ENCODE measurements at regions not wholly inside any gene's neighbourhood (a gene's known extent, or its start where the extent isn't known, plus 50 kb on each side); places are given as distances from the start of the nearest gene placed in this dataset.

- 87 to 89% methylated on average over 4 of the region's 4 CpGs for WGBS, 2 donors
- no peak for ATAC-seq (ENCODE audit: low FRiP score)
- DNase-seq: no peak
- intact Hi-C loops (cut with DNase I): no loop called here
- H3K36me3 ChIP-seq (ENCODE audit: control insufficient read depth in 1 of 2, insufficient read depth in 2 of 2, low read length in 1 of 2): no peaks in the 10 kb centered on the region
- H3K9me3 ChIP-seq (ENCODE audit: control insufficient read depth, low read length): no peaks in the 10 kb centered on the region
- no peak overlapping the region for H3K4me3 ChIP-seq (ENCODE audit: low read length in 2 of 2)
- H3K4me1 ChIP-seq (ENCODE audit: control insufficient read depth in 1 of 2, insufficient read depth in 2 of 2, low read length in 2 of 2): no peaks in the 10 kb centered on the region
- no peak overlapping the region for H3K27ac ChIP-seq (ENCODE audit: low read depth in 1 of 2, low read length in 2 of 2)
- no peaks in the 10 kb centered on the region for H3K27me3 ChIP-seq (ENCODE audit: control insufficient read depth in 1 of 2, insufficient read depth in 2 of 2, low read length in 1 of 2)
These were observed 372.2 kb downstream of the GXYLT1 start for GRCh38 chr12:41772478-41772877.

- H3K36me3 ChIP-seq (ENCODE audit: control insufficient read depth in 1 of 2, insufficient read depth in 2 of 2, low read length in 1 of 2): no peaks in the 10 kb centered on the region
- WGBS, 2 donors: 79 to 89% methylated on average over 1 of the region's 1 CpG
- H3K9me3 ChIP-seq (ENCODE audit: control insufficient read depth, low read length): no peaks in the 10 kb centered on the region
- peaks cover 0 to 2% of the 10 kb centered on the region in 2 donors for H3K4me1 ChIP-seq (ENCODE audit: control insufficient read depth in 1 of 2, insufficient read depth in 2 of 2, low read length in 2 of 2)
- no peak overlapping the region for H3K4me3 ChIP-seq (ENCODE audit: low read length in 2 of 2)
- H3K27me3 ChIP-seq (ENCODE audit: control insufficient read depth in 1 of 2, insufficient read depth in 2 of 2, low read length in 1 of 2): no peaks in the 10 kb centered on the region
- no peak overlapping the region for H3K27ac ChIP-seq (ENCODE audit: low read depth in 1 of 2, low read length in 2 of 2)
- intact Hi-C loops (cut with DNase I): no loop called here
- no peak for ATAC-seq (ENCODE audit: low FRiP score)
- no peak for DNase-seq
These were observed 374.9 kb downstream of the GXYLT1 start for GRCh38 chr12:41769810-41770209.

- Histone ChIP-seq H3K4me1 (ENCODE audit: control insufficient read depth in 1 of 2, insufficient read depth in 2 of 2, low read length in 2 of 2) (peaks cover 0 to 2% of the 10 kb centered on the region in 2 donors), H3K27ac (ENCODE audit: low read depth in 1 of 2, low read length in 2 of 2) (no peak overlapping the region), H3K27me3 (ENCODE audit: control insufficient read depth in 1 of 2, insufficient read depth in 2 of 2, low read length in 1 of 2) (no peaks in the 10 kb centered on the region), H3K36me3 (ENCODE audit: control insufficient read depth in 1 of 2, insufficient read depth in 2 of 2, low read length in 1 of 2) (no peaks in the 10 kb centered on the region), H3K9me3 (ENCODE audit: control insufficient read depth, low read length) (no peaks in the 10 kb centered on the region), H3K4me3 (ENCODE audit: low read length in 2 of 2) (no peak overlapping the region)
- ATAC-seq (ENCODE audit: low FRiP score): no peak
- DNase-seq: no peak
- WGBS, 2 donors: 80 to 86% methylated on average over 7 of the region's 7 CpGs
- intact Hi-C loops (cut with DNase I): no loop called here
These were observed 376.2 kb downstream of the GXYLT1 start for GRCh38 chr12:41768456-41768855.

- peaks cover 0 to 2% of the 10 kb centered on the region in 2 donors for H3K4me1 ChIP-seq (ENCODE audit: control insufficient read depth in 1 of 2, insufficient read depth in 2 of 2, low read length in 2 of 2)
- ATAC-seq (ENCODE audit: low FRiP score) (no peak), DNase-seq (no peak)
- H3K36me3 ChIP-seq (ENCODE audit: control insufficient read depth in 1 of 2, insufficient read depth in 2 of 2, low read length in 1 of 2): no peaks in the 10 kb centered on the region
- no peaks in the 10 kb centered on the region for H3K9me3 ChIP-seq (ENCODE audit: control insufficient read depth, low read length)
- H3K4me3 ChIP-seq (ENCODE audit: low read length in 2 of 2): no peak overlapping the region
- 81 to 85% methylated on average over 3 of the region's 3 CpGs for WGBS, 2 donors
- H3K27ac ChIP-seq (ENCODE audit: low read depth in 1 of 2, low read length in 2 of 2): no peak overlapping the region
- intact Hi-C loops (cut with DNase I): no loop called here
- no peaks in the 10 kb centered on the region for H3K27me3 ChIP-seq (ENCODE audit: control insufficient read depth in 1 of 2, insufficient read depth in 2 of 2, low read length in 1 of 2)
These were observed 382.0 kb downstream of the GXYLT1 start for GRCh38 chr12:41762691-41763090.

- 89% methylated on average over 3 of the region's 3 CpGs for WGBS, 2 donors
- ATAC-seq (ENCODE audit: low FRiP score): no peak
These were observed 399.1 kb downstream of the GXYLT1 start for GRCh38 chr12:41745593-41745992.

GRCh38 chr12:41743835-41744234 lies 400.8 kb downstream of the GXYLT1 start:
- intact Hi-C loops (cut with DNase I): no loop called here
- Histone ChIP-seq H3K27me3 (ENCODE audit: control insufficient read depth in 1 of 2, insufficient read depth in 2 of 2, low read length in 1 of 2) (no peaks in the 10 kb centered on the region), H3K27ac (ENCODE audit: low read depth in 1 of 2, low read length in 2 of 2) (no peak overlapping the region), H3K4me3 (ENCODE audit: low read length in 2 of 2) (no peak overlapping the region), H3K9me3 (ENCODE audit: control insufficient read depth, low read length) (no peaks in the 10 kb centered on the region), H3K36me3 (ENCODE audit: control insufficient read depth in 1 of 2, insufficient read depth in 2 of 2, low read length in 1 of 2) (no peaks in the 10 kb centered on the region), H3K4me1 (ENCODE audit: control insufficient read depth in 1 of 2, insufficient read depth in 2 of 2, low read length in 2 of 2) (no peaks in the 10 kb centered on the region)
- WGBS, 2 donors: 78 to 85% methylated on average over 4 of the region's 4 CpGs
- ATAC-seq (ENCODE audit: low FRiP score): no peak
- no peak for DNase-seq

More at GRCh38 chr12:41745593-41745992, 399.1 kb downstream of the GXYLT1 start:
- H3K4me1 ChIP-seq (ENCODE audit: control insufficient read depth in 1 of 2, insufficient read depth in 2 of 2, low read length in 2 of 2): no peaks in the 10 kb centered on the region
- H3K27ac ChIP-seq (ENCODE audit: low read depth in 1 of 2, low read length in 2 of 2): no peak overlapping the region
- intact Hi-C loops (cut with DNase I): no loop called here
- H3K36me3 ChIP-seq (ENCODE audit: control insufficient read depth in 1 of 2, insufficient read depth in 2 of 2, low read length in 1 of 2): no peaks in the 10 kb centered on the region
- H3K9me3 ChIP-seq (ENCODE audit: control insufficient read depth, low read length): no peaks in the 10 kb centered on the region
- no peak overlapping the region for H3K4me3 ChIP-seq (ENCODE audit: low read length in 2 of 2)
- H3K27me3 ChIP-seq (ENCODE audit: control insufficient read depth in 1 of 2, insufficient read depth in 2 of 2, low read length in 1 of 2): no peaks in the 10 kb centered on the region
- no peak for DNase-seq

- Histone ChIP-seq H3K9me3 (ENCODE audit: control insufficient read depth, low read length) (no peaks in the 10 kb centered on the region), H3K27ac (ENCODE audit: low read depth in 1 of 2, low read length in 2 of 2) (no peak overlapping the region), H3K4me3 (ENCODE audit: low read length in 2 of 2) (no peak overlapping the region), H3K27me3 (ENCODE audit: control insufficient read depth in 1 of 2, insufficient read depth in 2 of 2, low read length in 1 of 2) (no peaks in the 10 kb centered on the region), H3K36me3 (ENCODE audit: control insufficient read depth in 1 of 2, insufficient read depth in 2 of 2, low read length in 1 of 2) (no peaks in the 10 kb centered on the region), H3K4me1 (ENCODE audit: control insufficient read depth in 1 of 2, insufficient read depth in 2 of 2, low read length in 2 of 2) (no peaks in the 10 kb centered on the region)
- no peak for ATAC-seq (ENCODE audit: low FRiP score)
- WGBS, 2 donors: 96 to 99% methylated on average over 3 of the region's 3 CpGs
- intact Hi-C loops (cut with DNase I): no loop called here
- DNase-seq: no peak
These were observed 405.6 kb downstream of the GXYLT1 start for GRCh38 chr12:41739066-41739465.

GRCh38 chr12:41737423-41737822 lies 407.3 kb downstream of the GXYLT1 start:
- WGBS, 2 donors: 62 to 78% methylated on average over 3 of the region's 3 CpGs
- ATAC-seq (ENCODE audit: low FRiP score) (no peak), DNase-seq (no peak)
- Histone ChIP-seq H3K36me3 (ENCODE audit: control insufficient read depth in 1 of 2, insufficient read depth in 2 of 2, low read length in 1 of 2) (no peaks in the 10 kb centered on the region), H3K4me3 (ENCODE audit: low read length in 2 of 2) (no peak overlapping the region), H3K27me3 (ENCODE audit: control insufficient read depth in 1 of 2, insufficient read depth in 2 of 2, low read length in 1 of 2) (no peaks in the 10 kb centered on the region), H3K9me3 (ENCODE audit: control insufficient read depth, low read length) (no peaks in the 10 kb centered on the region), H3K4me1 (ENCODE audit: control insufficient read depth in 1 of 2, insufficient read depth in 2 of 2, low read length in 2 of 2) (no peaks in the 10 kb centered on the region), H3K27ac (ENCODE audit: low read depth in 1 of 2, low read length in 2 of 2) (no peak overlapping the region)
- intact Hi-C loops (cut with DNase I): no loop called here

GRCh38 chr12:41736436-41736835 lies 408.2 kb downstream of the GXYLT1 start:
- 79 to 85% methylated on average over 1 of the region's 1 CpG for WGBS, 2 donors
- ATAC-seq (ENCODE audit: low FRiP score): no peak
- no peaks in the 10 kb centered on the region for H3K4me1 ChIP-seq (ENCODE audit: control insufficient read depth in 1 of 2, insufficient read depth in 2 of 2, low read length in 2 of 2)
- no peaks in the 10 kb centered on the region for H3K36me3 ChIP-seq (ENCODE audit: control insufficient read depth in 1 of 2, insufficient read depth in 2 of 2, low read length in 1 of 2)
- intact Hi-C loops (cut with DNase I): no loop called here
- no peaks in the 10 kb centered on the region for H3K9me3 ChIP-seq (ENCODE audit: control insufficient read depth, low read length)
- no peaks in the 10 kb centered on the region for H3K27me3 ChIP-seq (ENCODE audit: control insufficient read depth in 1 of 2, insufficient read depth in 2 of 2, low read length in 1 of 2)
- no peak overlapping the region for H3K4me3 ChIP-seq (ENCODE audit: low read length in 2 of 2)
- no peak for DNase-seq
- H3K27ac ChIP-seq (ENCODE audit: low read depth in 1 of 2, low read length in 2 of 2): no peak overlapping the region
